ENCODE measurements at regions not wholly inside any gene's neighbourhood (a gene's known extent, or its start where the extent isn't known, plus 50 kb on each side); places are given as distances from the start of the nearest gene placed in this dataset.

GRCh38 chr10:6838118-6838517 lies 258.0 kb upstream of the PRKCQ start:
- Histone ChIP-seq H2BK12ac (ENCODE audit: insufficient read length, low read depth, low read length) (no peak overlapping the region), H3K4ac (ENCODE audit: low read depth, low read length) (no peak overlapping the region), H3K14ac (ENCODE audit: insufficient read depth, low read length) (no peak overlapping the region), H3K4me2 (ENCODE audit: insufficient read depth, insufficient read length, low read length) (no peak overlapping the region), H2BK20ac (ENCODE audit: low read depth, low read length, poor library complexity, severe bottlenecking) (no peak overlapping the region), H2BK120ac (ENCODE audit: low read depth, low read length, poor library complexity, severe bottlenecking) (no peak overlapping the region), H4K91ac (ENCODE audit: insufficient read length, low read depth, low read length) (no peak overlapping the region), H3K23me2 (ENCODE audit: insufficient read length, low read depth, low read length, poor library complexity, severe bottlenecking) (peaks cover 5% of the 10 kb centered on the region), H3K27me3 (ENCODE audit: insufficient read depth, low read length) (no peaks in the 10 kb centered on the region), H3K56ac (ENCODE audit: insufficient read length, low read depth, low read length) (no peak overlapping the region), H3K23ac (ENCODE audit: insufficient read length, low read depth, low read length) (no peak overlapping the region), H3K18ac (ENCODE audit: insufficient read length, low read depth, low read length) (no peak overlapping the region), H4K5ac (ENCODE audit: insufficient read length, low read depth, low read length) (peak overlapping the region; percentile 28), H4K8ac (replicated peaks; ENCODE audit: insufficient read length, low read depth, low read length) (no peak overlapping the region), H3K27ac (ENCODE audit: insufficient read length, low read depth, low read length) (no peak overlapping the region), H3T11ph (ENCODE audit: low read length) (no peak overlapping the region), H3K9ac (ENCODE audit: extremely low read depth, insufficient read length, low read length) (no peak overlapping the region), H3K9me3 (ENCODE audit: control insufficient read depth, low read depth, low read length) (peaks cover 9% of the 10 kb centered on the region), H2BK5ac (ENCODE audit: insufficient read length, low read length) (no peak overlapping the region), H2BK15ac (ENCODE audit: low read depth, low read length) (no peak overlapping the region), H4K20me1 (ENCODE audit: control insufficient read depth, insufficient read depth, insufficient read length) (no peaks in the 10 kb centered on the region), H3K79me1 (ENCODE audit: insufficient read depth, low read depth, low read length, poor library complexity, severe bottlenecking) (no peaks in the 10 kb centered on the region), H3K79me2 (ENCODE audit: insufficient read depth, low read length) (no peaks in the 10 kb centered on the region), H2AFZ (ENCODE audit: low read length) (no peak overlapping the region), H2AK5ac (ENCODE audit: insufficient read length, low read length) (no peak overlapping the region), H3K4me1 (ENCODE audit: insufficient read depth, low read length) (0 out of 2 replicates have a peak, but pooled peaks cover 2% of the 10 kb centered on the region)
- H3K36me3 Mint-ChIP-seq (ENCODE audit: insufficient read depth in 1 of 3, low read depth in 3 of 3), result peaks cover 3 to 42% (median 18%) of the 10 kb centered on the region in 3 experiments; a peak in 6 of 7 replicates
- no CpG with 5 or more reads among the region's 3 CpGs for WGBS (ENCODE audit: extremely low coverage, insufficient read length, low lambda C conversion rate)
- DNase-seq, result no peak
- peaks cover 9 to 14% of the 10 kb centered on the region in 2 experiments for H3K4me1 Mint-ChIP-seq
- H3K27ac Mint-ChIP-seq, result no peak overlapping the region; a peak in 1 of 7 replicates
- peaks cover 16% of the 10 kb centered on the region in 2 experiments for H3K9me3 Mint-ChIP-seq
- TF ChIP-seq CTCF (conservative IDR thresholded peaks at IDR 0.05), result peak; percentile 55
- H3K4me3 Mint-ChIP-seq, result no peak overlapping the region
- H3K27me3 Mint-ChIP-seq (ENCODE audit: low read depth), result no peaks in the 10 kb centered on the region

All from H9 (cell line).